ENCODE measurements at regions not wholly inside any gene's neighbourhood (a gene's known extent, or its start where the extent isn't known, plus 50 kb on each side); places are given as distances from the start of the nearest gene placed in this dataset.
"Not testable (repeated sequence)": the region's sequence is repeated elsewhere in the genome, so short reads cannot be mapped to it uniquely, and the experiment has no call there.

GRCh38 chr2:220811115-220811514 is 761.0 kb downstream of the EPHA4 start:
- H3K4me3 Mint-ChIP-seq, result no peak overlapping the region
- CTCF ChIA-PET, result no interaction called here
- ATAC-seq (ENCODE audit: low read depth) (no peak), DNase-seq (no peak)
- H3K27me3 Mint-ChIP-seq, result no peaks in the 10 kb centered on the region
- no peaks in the 10 kb centered on the region for H3K9me3 Mint-ChIP-seq
- H3K36me3 Mint-ChIP-seq (ENCODE audit: low read depth), result no peaks in the 10 kb centered on the region
- TF ChIP-seq CTCF (IDR thresholded peaks at IDR 0.05), result no peak
- intact Hi-C loops (cut with micrococcal nuclease), result no loop called here
- H3K27ac Mint-ChIP-seq, result no peak overlapping the region
- H3K4me1 Mint-ChIP-seq, result no peaks in the 10 kb centered on the region
- POLR2A ChIA-PET, result no interaction called here

- no peaks in the 10 kb centered on the region for H3K9me3 Mint-ChIP-seq
- ATAC-seq (ENCODE audit: low read depth) (no peak), DNase-seq (no peak)
- no peak overlapping the region for H3K4me3 Mint-ChIP-seq
- H3K4me1 Mint-ChIP-seq, result no peaks in the 10 kb centered on the region
- H3K27ac Mint-ChIP-seq, result no peak overlapping the region
- POLR2A ChIA-PET, result no interaction called here
- CTCF ChIA-PET, result no interaction called here
- no peaks in the 10 kb centered on the region for H3K27me3 Mint-ChIP-seq
- H3K36me3 Mint-ChIP-seq (ENCODE audit: low read depth), result no peaks in the 10 kb centered on the region
- intact Hi-C loops (cut with micrococcal nuclease), result no loop called here
- TF ChIP-seq CTCF (IDR thresholded peaks at IDR 0.05), result no peak
These were observed 760.0 kb downstream of the EPHA4 start for GRCh38 chr2:220811952-220812570.

GRCh38 chr2:220814441-220814840 is 757.7 kb downstream of the EPHA4 start:
- DNase-seq (no peak), ATAC-seq (ENCODE audit: low read depth) (no peak)
- Mint-ChIP-seq H3K4me1 (no peaks in the 10 kb centered on the region), H3K27ac (no peak overlapping the region), H3K36me3 (ENCODE audit: low read depth) (no peaks in the 10 kb centered on the region), H3K9me3 (no peaks in the 10 kb centered on the region), H3K4me3 (no peak overlapping the region), H3K27me3 (no peaks in the 10 kb centered on the region)
- intact Hi-C loops (cut with micrococcal nuclease), result no loop called here
- CTCF ChIA-PET, result no interaction called here
- POLR2A ChIA-PET, result no interaction called here
- no peak for TF ChIP-seq CTCF (IDR thresholded peaks at IDR 0.05)

- intact Hi-C loops (cut with micrococcal nuclease), result no loop called here
- H3K9me3 Mint-ChIP-seq, result no peaks in the 10 kb centered on the region
- ATAC-seq (ENCODE audit: low read depth) (no peak), DNase-seq (no peak)
- no peak overlapping the region for H3K27ac Mint-ChIP-seq
- H3K27me3 Mint-ChIP-seq, result no peaks in the 10 kb centered on the region
- TF ChIP-seq CTCF (IDR thresholded peaks at IDR 0.05), result no peak
- H3K36me3 Mint-ChIP-seq (ENCODE audit: low read depth), result no peaks in the 10 kb centered on the region
- H3K4me1 Mint-ChIP-seq, result no peaks in the 10 kb centered on the region
- ChIA-PET POLR2A (no interaction called here), CTCF (no interaction called here)
- H3K4me3 Mint-ChIP-seq, result no peak overlapping the region
These were observed 756.4 kb downstream of the EPHA4 start for GRCh38 chr2:220815698-220816097.

- no peaks in the 10 kb centered on the region for H3K4me1 Mint-ChIP-seq
- DNase-seq, result no peak
- ChIA-PET POLR2A (no interaction called here), CTCF (no interaction called here)
- no peak for TF ChIP-seq CTCF (IDR thresholded peaks at IDR 0.05)
- no peaks in the 10 kb centered on the region for H3K9me3 Mint-ChIP-seq
- intact Hi-C loops (cut with micrococcal nuclease), result no loop called here
- H3K27ac Mint-ChIP-seq, result no peak overlapping the region
- H3K4me3 Mint-ChIP-seq, result no peak overlapping the region
- no peak for ATAC-seq (ENCODE audit: low read depth)
- H3K36me3 Mint-ChIP-seq (ENCODE audit: low read depth), result no peaks in the 10 kb centered on the region
- H3K27me3 Mint-ChIP-seq, result no peaks in the 10 kb centered on the region
These were observed 750.4 kb downstream of the EPHA4 start for GRCh38 chr2:220821683-220822082.

GRCh38 chr2:220823590-220823989 is 748.5 kb downstream of the EPHA4 start:
- H3K4me1 Mint-ChIP-seq; H3K4me3 Mint-ChIP-seq; ATAC-seq (ENCODE audit: low read depth); H3K9me3 Mint-ChIP-seq; H3K27me3 Mint-ChIP-seq; DNase-seq; POLR2A ChIA-PET; intact Hi-C loops (cut with micrococcal nuclease); CTCF ChIA-PET; H3K36me3 Mint-ChIP-seq (ENCODE audit: low read depth); H3K27ac Mint-ChIP-seq: not testable (repeated sequence)
